ENCODE measurements at regions not wholly inside any gene's neighbourhood (a gene's known extent, or its start where the extent isn't known, plus 50 kb on each side); places are given as distances from the start of the nearest gene placed in this dataset.
A peak's percentile ranks its signal among the peaks of the same experiment; 100 is the strongest.

GRCh38 chr1:95935719-95936118 lies 701.7 kb downstream of the RWDD3 start:
- DNase-seq (ENCODE audit: low read depth), result no peak
- Histone ChIP-seq H3K27me3 (ENCODE audit: control insufficient read depth, insufficient read depth, low read length) (no peaks in the 10 kb centered on the region), H3K4me3 (ENCODE audit: low read depth, low read length) (no peak overlapping the region), H3K36me3 (ENCODE audit: control insufficient read depth, insufficient read depth, low read length) (no peaks in the 10 kb centered on the region)
- TF ChIP-seq CTCF (IDR thresholded peaks at IDR 0.05; ENCODE audit: insufficient read depth, low read length, poor library complexity, severe bottlenecking), result no peak

GRCh38 chr1:95941121-95941798 lies 707.2 kb downstream of the RWDD3 start:
- H3K4me3 ChIP-seq (ENCODE audit: low read depth, low read length), result no peak overlapping the region
- no peaks in the 10 kb centered on the region for H3K27me3 ChIP-seq (ENCODE audit: control insufficient read depth, insufficient read depth, low read length)
- H3K36me3 ChIP-seq (ENCODE audit: control insufficient read depth, insufficient read depth, low read length), result no peaks in the 10 kb centered on the region
- no peak for TF ChIP-seq CTCF (IDR thresholded peaks at IDR 0.05; ENCODE audit: insufficient read depth, low read length, poor library complexity, severe bottlenecking)
- DNase-seq (ENCODE audit: low read depth), result no peak

DNA sequence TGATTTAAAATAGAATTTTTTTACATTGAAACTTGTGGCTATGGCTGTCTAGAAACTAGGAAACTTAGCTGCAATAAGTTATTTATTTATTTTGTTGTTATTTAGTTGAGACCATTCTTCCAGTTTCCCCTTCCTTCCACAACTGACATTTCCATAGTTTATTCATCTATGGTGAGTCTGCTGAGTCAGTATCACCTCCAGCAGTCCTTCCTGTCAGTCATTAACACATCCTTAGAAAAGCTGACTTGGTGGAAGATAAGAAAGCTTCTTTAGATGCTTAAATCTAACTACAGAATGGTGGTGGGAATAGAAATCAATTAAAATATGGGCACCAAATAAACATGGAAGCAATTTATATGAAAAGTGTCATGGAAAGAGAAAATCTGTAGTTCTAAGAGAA lies 714.0 kb downstream of the RWDD3 start:
- Histone ChIP-seq H3K27me3 (ENCODE audit: control insufficient read depth, insufficient read depth, low read length) (no peaks in the 10 kb centered on the region), H3K4me3 (ENCODE audit: low read depth, low read length) (no peak overlapping the region), H3K36me3 (ENCODE audit: control insufficient read depth, insufficient read depth, low read length) (no peaks in the 10 kb centered on the region)
- no peak for DNase-seq (ENCODE audit: low read depth)
- no peak for TF ChIP-seq CTCF (IDR thresholded peaks at IDR 0.05; ENCODE audit: insufficient read depth, low read length, poor library complexity, severe bottlenecking)

GRCh38 chr1:95951371-95952102 lies 717.5 kb downstream of the RWDD3 start:
- H3K4me3 ChIP-seq (ENCODE audit: low read depth, low read length), result no peak overlapping the region
- H3K27me3 ChIP-seq (ENCODE audit: control insufficient read depth, insufficient read depth, low read length), result no peaks in the 10 kb centered on the region
- H3K36me3 ChIP-seq (ENCODE audit: control insufficient read depth, insufficient read depth, low read length), result no peaks in the 10 kb centered on the region
- no peak for DNase-seq (ENCODE audit: low read depth)
- TF ChIP-seq CTCF (IDR thresholded peaks at IDR 0.05; ENCODE audit: insufficient read depth, low read length, poor library complexity, severe bottlenecking), result no peak

DNA sequence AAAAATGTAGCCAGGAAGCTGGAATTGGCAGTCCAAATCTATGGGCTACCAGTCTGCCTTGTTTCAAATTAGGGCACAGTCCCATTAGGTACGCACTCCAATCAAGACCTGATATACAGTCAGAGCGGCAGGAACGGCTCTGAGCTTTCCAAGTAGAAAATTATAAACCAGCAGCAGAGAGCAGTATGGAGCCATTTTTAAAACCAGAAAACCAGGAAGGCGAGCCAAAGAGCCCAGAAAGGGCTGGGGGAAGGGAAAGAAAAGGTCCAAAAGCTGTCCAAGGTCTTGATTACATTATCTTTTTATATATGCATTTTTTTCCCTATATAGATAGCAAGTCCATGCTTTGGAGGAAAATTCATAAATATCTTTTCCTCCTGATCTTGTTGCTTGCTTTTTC lies 719.0 kb downstream of the RWDD3 start:
- Histone ChIP-seq H3K27me3 (ENCODE audit: control insufficient read depth, insufficient read depth, low read length) (no peaks in the 10 kb centered on the region), H3K4me3 (ENCODE audit: low read depth, low read length) (no peak overlapping the region), H3K36me3 (ENCODE audit: control insufficient read depth, insufficient read depth, low read length) (no peaks in the 10 kb centered on the region)
- no peak for DNase-seq (ENCODE audit: low read depth)
- TF ChIP-seq CTCF (IDR thresholded peaks at IDR 0.05; ENCODE audit: insufficient read depth, low read length, poor library complexity, severe bottlenecking), result peak; percentile 9
